Spleen (tissue), 11 donors: ENCODE measurements at regions not wholly inside any gene's neighbourhood (a gene's known extent, or its start where the extent isn't known, plus 50 kb on each side); places are given as distances from the start of the nearest gene placed in this dataset.
A peak's percentile ranks its signal among the peaks of the same experiment; 100 is the strongest.

Experiments used
- DNase-seq: peaks from one replicate; pipeline ENCODE4 v3.0.0-alpha.2; 2020
- H3K27ac ChIP-seq, 8 donors: fragments of 200-600 bp; sonication (generic) in 7 of 8; 1 replicate in 4 of 8; 2 replicates in 4 of 8; pipeline versions ENCODE4 v1.5.0 to v1.8.0; 2016 to 2021; ENCODE audit warnings: inconsistent platforms in 4 of 8, mild to moderate bottlenecking in 4 of 8, moderate library complexity in 1 of 8
- H3K27me3 ChIP-seq, 7 donors: fragments of 200-600 bp; sonication (generic) in 6 of 7; replicated peaks in 1 of 7; 1 replicate in 4 of 7; 2 replicates in 3 of 7; pipeline versions ENCODE4 v1.5.0 to v1.8.0; 2016 to 2021; ENCODE audit warnings: inconsistent platforms in 3 of 7, mild to moderate bottlenecking in 1 of 7
- H3K36me3 ChIP-seq, 6 donors: fragments of 200-600 bp; sonication (generic) in 5 of 6; 1 replicate in 4 of 6; 2 replicates in 2 of 6; pipeline versions ENCODE4 v1.5.0 to v1.8.0; 2016 to 2021; ENCODE audit warnings: inconsistent platforms in 2 of 6
- H3K4me1 ChIP-seq, 6 donors: fragments of 200-600 bp; sonication (generic) in 5 of 6; 1 replicate in 3 of 6; 2 replicates in 3 of 6; pipeline versions ENCODE4 v1.5.0 to v1.8.0; 2016 to 2021; ENCODE audit warnings: inconsistent platforms in 3 of 6
- H3K4me3 ChIP-seq, 8 donors: fragments of 200-600 bp; sonication (generic) in 7 of 8; 1 replicate in 4 of 8; 2 replicates in 4 of 8; pipeline versions ENCODE4 v1.5.0 to v1.8.0; 2016 to 2021; ENCODE audit warnings: inconsistent platforms in 4 of 8, mild to moderate bottlenecking in 4 of 8, moderate library complexity in 2 of 8
- H3K9me3 ChIP-seq, 8 donors: fragments of 200-600 bp; sonication (generic) in 7 of 8; 1 replicate in 4 of 8; 2 replicates in 4 of 8; pipeline versions ENCODE4 v1.5.0 to v1.8.0; 2016 to 2021; ENCODE audit warnings: inconsistent platforms in 4 of 8
- CTCF ChIP-seq, 11 experiments: fragments of 200-600 bp in 7 of 11; fragments of 450-650 bp in 4 of 11; sonication (generic) in 4 of 11; IDR thresholded peaks in 8 of 11; conservative IDR thresholded peaks in 3 of 11; 1 replicate in 7 of 11; 2 replicates in 4 of 11; pipeline versions ENCODE4 v1.4.0 to v1.8.0; 2016 to 2021; ENCODE audit warnings: antibody characterized with exemption in 11 of 11, inconsistent platforms in 4 of 11, mild to moderate bottlenecking in 1 of 11
- POLR2A ChIP-seq, 3 donors: fragments of 450-650 bp; IDR thresholded peaks; one replicate each; pipeline ENCODE4 v1.5.1; 2017; ENCODE audit warnings: antibody characterized with exemption in 3 of 3, mild to moderate bottlenecking in 1 of 3
- POLR2AphosphoS5 ChIP-seq, 3 donors: sonication (generic); formaldehyde crosslinking; IDR thresholded peaks; one replicate each; pipeline ENCODE4 v1.5.1; 2017; ENCODE audit warnings: antibody characterized with exemption in 3 of 3
- WGBS, 5 donors: extraction: QIAGEN DNeasy Blood & Tissue Kit in 3 of 5; methylation state at CpG; one replicate each; pipeline versions ENCODE4 v1.1.5 to v1.1.7; 2013 to 2018; 5-methylcytosine and 5-hydroxymethylcytosine counted together
- intact Hi-C: fragments of 100-400 bp; cut with DNase I; formaldehyde crosslinking; loops from one replicate; pipeline ENCODE4 v1.15.0; 2023; ENCODE audit warnings: low total_unique reads
- donor health status: healthy with polysubstance abuse.
- donor health status: DM: no; HTN: no; CAD: no; lungs with moderate emphysema.
- donor health status: DM: no; HTN: no; CAD: no.
- donor health status: Bipolar disorder and iron deficiency.
- donor health status: healthy.
- donor health status: DM: no; HTN: no; CAD: no.
- donor health status: DM: yes; HTN: yes; CAD: no.

- TF ChIP-seq CTCF (IDR thresholded peaks at IDR 0.05 in 8 of 11, conservative IDR thresholded peaks at IDR 0.05 in 3 of 11) (no peak), POLR2A (IDR thresholded peaks at IDR 0.05) (no peak), POLR2AphosphoS5 (IDR thresholded peaks at IDR 0.05) (no peak)
- no peak overlapping the region for H3K4me3 ChIP-seq
- intact Hi-C loops: no loop called here
- H3K36me3 ChIP-seq: no peaks in the 10 kb centered on the region
- H3K27me3 ChIP-seq: no peaks in the 10 kb centered on the region
- no peaks in the 10 kb centered on the region for H3K4me1 ChIP-seq
- DNase-seq: no peak
- WGBS, 5 donors: 53 to 75% (median 68%) methylated on average over 2 of the region's 2 CpGs
- no peaks in the 10 kb centered on the region for H3K9me3 ChIP-seq
- H3K27ac ChIP-seq: no peak overlapping the region
These were observed 278.4 kb upstream of the DACH1 start for GRCh38 chr13:72145383-72145782.

DNA sequence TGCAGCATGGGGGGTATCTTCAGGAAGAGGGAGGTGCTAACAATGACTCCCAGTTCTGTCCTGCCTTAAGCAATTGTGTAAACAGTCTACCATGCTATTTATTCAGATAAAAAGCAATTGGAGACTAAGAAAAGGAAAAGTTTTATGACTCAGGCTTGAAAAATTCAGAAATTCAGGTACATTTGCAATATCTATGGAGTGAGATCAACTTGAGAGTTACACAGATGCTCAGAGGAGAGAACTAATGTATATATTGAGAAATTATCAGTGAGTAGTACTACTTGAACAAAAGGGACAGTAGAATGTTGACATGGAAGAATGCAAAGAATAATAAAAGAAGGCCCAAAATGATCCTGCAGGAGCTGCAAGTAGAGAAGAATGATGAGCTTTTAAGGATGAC lies 277.6 kb upstream of the DACH1 start:
- DNase-seq: no peak
- Histone ChIP-seq H3K9me3 (no peaks in the 10 kb centered on the region), H3K27me3 (no peaks in the 10 kb centered on the region), H3K4me1 (no peaks in the 10 kb centered on the region), H3K36me3 (no peaks in the 10 kb centered on the region), H3K27ac (no peak overlapping the region), H3K4me3 (no peak overlapping the region)
- intact Hi-C loops: no loop called here
- no peak for TF ChIP-seq POLR2A (IDR thresholded peaks at IDR 0.05)
- TF ChIP-seq POLR2AphosphoS5 (IDR thresholded peaks at IDR 0.05): no peak
- TF ChIP-seq CTCF (IDR thresholded peaks at IDR 0.05 in 8 of 11, conservative IDR thresholded peaks at IDR 0.05 in 3 of 11): no peak

GRCh38 chr13:72141855-72142519 lies 275.0 kb upstream of the DACH1 start:
- Histone ChIP-seq H3K4me3 (no peak overlapping the region), H3K27me3 (no peaks in the 10 kb centered on the region), H3K36me3 (no peaks in the 10 kb centered on the region), H3K27ac (peak overlapping the region in 6 of 8 donors; percentile 35 to 75 (median 64)), H3K4me1 (no peaks in the 10 kb centered on the region), H3K9me3 (no peaks in the 10 kb centered on the region)
- WGBS, 5 donors: 42 to 70% (median 63%) methylated on average over 3 of the region's 3 CpGs
- TF ChIP-seq POLR2AphosphoS5 (IDR thresholded peaks at IDR 0.05): no peak
- no peak for TF ChIP-seq POLR2A (IDR thresholded peaks at IDR 0.05)
- DNase-seq: no peak
- intact Hi-C loops: no loop called here

GRCh38 chr13:72139192-72139591 lies 272.2 kb upstream of the DACH1 start:
- Histone ChIP-seq H3K9me3 (no peaks in the 10 kb centered on the region), H3K27ac (no peak overlapping the region), H3K4me3 (no peak overlapping the region), H3K4me1 (no peaks in the 10 kb centered on the region), H3K36me3 (no peaks in the 10 kb centered on the region), H3K27me3 (no peaks in the 10 kb centered on the region)
- WGBS, 5 donors: 0 to 44% (median 38%) methylated on average over 1 of the region's 1 CpG
- DNase-seq: no peak
- intact Hi-C loops: no loop called here
- TF ChIP-seq POLR2A (IDR thresholded peaks at IDR 0.05): no peak
- no peak for TF ChIP-seq CTCF (IDR thresholded peaks at IDR 0.05 in 8 of 11, conservative IDR thresholded peaks at IDR 0.05 in 3 of 11)
- no peak for TF ChIP-seq POLR2AphosphoS5 (IDR thresholded peaks at IDR 0.05)

- no peak overlapping the region for H3K27ac ChIP-seq
- no peak for DNase-seq
- peaks cover 0 to 5% (median 0%) of the 10 kb centered on the region in 8 donors for H3K9me3 ChIP-seq
- TF ChIP-seq POLR2AphosphoS5 (IDR thresholded peaks at IDR 0.05): no peak
- no peak for TF ChIP-seq POLR2A (IDR thresholded peaks at IDR 0.05)
- TF ChIP-seq CTCF (IDR thresholded peaks at IDR 0.05 in 8 of 11, conservative IDR thresholded peaks at IDR 0.05 in 3 of 11): no peak
- no peaks in the 10 kb centered on the region for H3K4me1 ChIP-seq
- H3K4me3 ChIP-seq: no peak overlapping the region
- intact Hi-C loops: no loop called here
- no peaks in the 10 kb centered on the region for H3K27me3 ChIP-seq
- WGBS, 5 donors: 52 to 76% (median 67%) methylated on average over 2 of the region's 2 CpGs
- no peaks in the 10 kb centered on the region for H3K36me3 ChIP-seq
These were observed 265.1 kb upstream of the DACH1 start for GRCh38 chr13:72132075-72132474.
